IPS-18c (cell line): ENCODE measurements at regions not wholly inside any gene's neighbourhood (a gene's known extent, or its start where the extent isn't known, plus 50 kb on each side); places are given as distances from the start of the nearest gene placed in this dataset.

ENCODE experiments used
- H3K4me3 ChIP-seq: 2 replicates; pipeline ENCODE4 v1.7.0; 2013; ENCODE audit warnings: low read depth, mild to moderate bottlenecking, low read length, moderate library complexity; ENCODE audit not compliant: insufficient read depth
- H3K9me3 ChIP-seq: one replicate; pipeline ENCODE4 v1.6.1; 2013; ENCODE audit warnings: mild to moderate bottlenecking, low read length, moderate library complexity; ENCODE audit not compliant: control insufficient read depth, insufficient read depth

DNA sequence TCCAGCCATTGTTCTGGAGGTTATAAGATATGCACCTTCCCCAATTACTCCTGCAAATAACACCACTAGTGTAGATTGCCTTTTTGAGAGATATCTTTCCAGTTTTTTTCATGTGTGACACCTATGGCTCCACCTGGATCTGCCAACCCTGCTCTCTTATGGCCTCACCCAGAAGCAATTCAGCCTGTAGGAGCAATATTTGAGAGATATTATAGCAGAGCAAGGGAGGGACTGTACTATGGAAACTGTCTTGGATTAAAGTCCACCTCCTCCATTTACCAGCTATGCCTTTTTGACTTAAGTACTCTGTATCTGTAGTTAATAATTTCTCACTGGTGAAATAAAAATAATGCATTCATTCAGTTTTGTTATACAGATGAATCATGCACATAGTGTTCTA is 803.5 kb downstream of the NLGN4X start:
- Histone ChIP-seq H3K4me3 (no peak overlapping the region), H3K9me3 (peaks cover 9% of the 10 kb centered on the region)

GRCh38 chrX:5417381-5417780 is 811.3 kb downstream of the NLGN4X start:
- peaks cover 10% of the 10 kb centered on the region for H3K9me3 ChIP-seq

GRCh38 chrX:5415738-5416137 is 812.9 kb downstream of the NLGN4X start:
- Histone ChIP-seq H3K4me3 (no peak overlapping the region), H3K9me3 (peaks cover 7% of the 10 kb centered on the region)

More at GRCh38 chrX:5417381-5417780, 811.3 kb downstream of the NLGN4X start:
- no peak overlapping the region for H3K4me3 ChIP-seq

GRCh38 chrX:5409106-5409505 is 819.6 kb downstream of the NLGN4X start:
- H3K4me3 ChIP-seq, result no peak overlapping the region
- no peaks in the 10 kb centered on the region for H3K9me3 ChIP-seq

- H3K4me3 ChIP-seq, result no peak overlapping the region
- peaks cover 5% of the 10 kb centered on the region for H3K9me3 ChIP-seq
Observed at GRCh38 chrX:5402461-5402860, 826.2 kb downstream of the NLGN4X start.

DNA sequence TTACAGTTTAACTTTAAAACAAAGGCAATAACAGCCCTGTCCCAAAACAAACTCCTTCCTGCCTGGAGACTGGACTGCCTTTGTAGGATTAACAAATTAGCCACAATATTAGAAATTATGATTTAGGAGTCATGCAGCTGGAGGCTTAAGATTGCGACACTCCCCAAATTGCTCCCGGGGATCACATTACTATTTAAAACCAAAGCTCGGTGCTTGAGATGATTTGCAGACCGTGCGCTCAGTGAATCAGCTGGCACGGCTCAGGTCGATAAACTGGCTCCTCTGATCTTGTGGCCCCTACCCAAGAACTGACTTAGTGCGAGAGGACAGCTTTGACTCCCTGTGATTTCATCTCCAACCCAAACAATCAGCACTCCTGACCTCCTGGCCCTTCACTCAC is 829.3 kb downstream of the NLGN4X start:
- H3K4me3 ChIP-seq, result no peak overlapping the region
- peaks cover 5% of the 10 kb centered on the region for H3K9me3 ChIP-seq

GRCh38 chrX:5397409-5397808 is 831.3 kb downstream of the NLGN4X start:
- peaks cover 5% of the 10 kb centered on the region for H3K9me3 ChIP-seq
- no peak overlapping the region for H3K4me3 ChIP-seq

DNA sequence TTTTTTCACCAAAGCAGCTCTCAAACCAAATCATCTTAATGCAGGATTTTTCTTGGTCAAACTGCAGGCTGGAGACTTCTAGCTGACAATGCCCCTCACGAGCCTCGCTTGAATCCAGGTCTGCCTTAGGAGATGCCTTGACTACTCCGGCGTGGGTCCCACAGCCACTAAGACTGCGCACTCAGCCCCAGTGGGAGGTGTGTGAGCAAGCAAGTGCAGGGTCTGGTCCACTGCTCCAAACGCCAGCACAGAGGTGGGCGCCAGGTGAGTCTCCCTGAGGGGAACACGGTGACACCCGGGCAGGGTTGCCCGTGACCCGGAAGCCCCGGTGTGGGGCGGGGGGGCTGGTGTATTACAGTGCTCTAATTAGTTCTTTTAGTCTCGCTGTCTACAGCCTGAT is 838.3 kb downstream of the NLGN4X start:
- no peak overlapping the region for H3K4me3 ChIP-seq
- no peaks in the 10 kb centered on the region for H3K9me3 ChIP-seq

- Histone ChIP-seq H3K9me3 (no peaks in the 10 kb centered on the region), H3K4me3 (no peak overlapping the region)
Observed at GRCh38 chrX:5388087-5388486, 840.6 kb downstream of the NLGN4X start.

DNA sequence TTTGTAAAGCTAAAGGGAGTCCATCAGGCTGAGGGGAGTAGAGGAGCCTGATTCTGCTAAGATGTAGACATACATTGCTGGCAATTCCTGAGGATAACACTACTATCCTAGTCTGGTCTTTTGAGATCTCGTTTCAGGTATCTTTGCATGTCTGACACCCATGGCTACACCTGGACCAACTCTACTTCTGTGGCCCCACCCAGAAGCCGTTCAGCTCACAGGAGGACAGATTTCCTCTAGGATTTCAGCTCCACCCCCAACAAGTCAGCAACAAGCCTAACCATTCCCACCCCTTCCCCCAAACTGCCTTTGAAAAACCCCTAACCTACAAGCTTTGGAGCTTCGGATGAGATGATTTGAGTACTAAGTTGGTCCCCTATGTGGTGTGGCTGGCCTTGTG is 848.2 kb downstream of the NLGN4X start:
- H3K4me3 ChIP-seq, result no peak overlapping the region

DNA sequence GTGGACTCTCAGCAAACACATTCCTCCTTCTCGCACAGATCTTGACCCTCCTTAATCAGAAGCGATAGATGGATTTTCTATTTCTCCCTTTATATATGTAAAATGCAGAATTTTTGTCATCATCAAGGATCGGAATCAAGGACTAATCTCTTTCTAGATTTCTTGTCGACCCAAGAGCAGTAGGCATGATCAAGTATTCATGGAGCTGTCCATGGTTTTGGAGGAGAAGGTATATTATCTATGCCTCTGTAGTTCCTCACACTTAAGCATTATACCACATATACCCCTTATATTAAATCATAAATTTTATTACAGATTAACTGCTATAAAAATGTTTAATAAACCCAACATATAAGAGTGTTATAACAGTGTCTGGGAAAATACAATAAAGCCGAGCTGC is 886.8 kb downstream of the NLGN4X start:
- Histone ChIP-seq H3K4me3 (no peak overlapping the region), H3K9me3 (peaks cover 9% of the 10 kb centered on the region)

More for the DNA sequence above, 848.2 kb downstream of the NLGN4X start:
- H3K9me3 ChIP-seq, result peaks cover 5% of the 10 kb centered on the region

- Histone ChIP-seq H3K9me3 (peaks cover 3% of the 10 kb centered on the region), H3K4me3 (no peak overlapping the region)
Observed at GRCh38 chrX:5337160-5337559, 891.5 kb downstream of the NLGN4X start.

DNA sequence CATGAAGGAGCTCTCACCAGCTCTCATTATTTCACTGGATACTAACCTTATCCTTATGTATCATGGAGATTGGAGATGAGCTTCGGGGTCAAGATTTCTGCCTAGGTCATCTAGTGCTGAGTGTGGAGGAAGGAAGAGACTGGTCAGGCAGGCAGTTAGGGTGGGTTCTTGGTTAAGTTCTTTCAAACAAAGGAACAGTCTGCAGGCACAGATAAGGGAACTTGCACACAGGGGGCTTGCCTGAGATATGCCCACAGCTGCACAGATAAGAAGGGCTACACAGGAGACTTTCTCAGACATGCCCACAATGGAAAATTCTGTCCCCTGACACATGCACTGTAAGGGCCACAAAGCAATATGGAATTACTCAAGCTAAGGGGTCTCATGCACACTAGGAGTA is 904.1 kb downstream of the NLGN4X start:
- Histone ChIP-seq H3K4me3 (no peak overlapping the region), H3K9me3 (peaks cover 7% of the 10 kb centered on the region)

DNA sequence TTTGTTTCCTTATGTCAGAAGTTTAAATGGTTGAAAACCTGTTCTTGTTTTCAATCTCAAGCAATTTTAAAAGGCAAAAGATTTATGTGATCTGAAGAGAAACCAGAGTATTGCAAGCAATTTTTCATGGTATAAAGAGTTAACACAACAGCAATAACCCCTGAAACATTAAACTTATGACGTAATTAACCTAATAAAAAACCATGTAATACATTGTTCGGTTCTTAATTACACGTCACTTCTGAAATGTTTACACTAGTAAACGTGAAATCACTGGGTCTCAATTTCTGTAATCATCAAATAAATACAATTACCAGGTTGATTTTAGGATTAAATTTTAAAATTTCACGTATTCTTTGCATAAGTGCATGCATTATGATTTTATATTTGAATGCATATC is 914.5 kb downstream of the NLGN4X start:
- Histone ChIP-seq H3K9me3 (peaks cover 2% of the 10 kb centered on the region), H3K4me3 (no peak overlapping the region)

DNA sequence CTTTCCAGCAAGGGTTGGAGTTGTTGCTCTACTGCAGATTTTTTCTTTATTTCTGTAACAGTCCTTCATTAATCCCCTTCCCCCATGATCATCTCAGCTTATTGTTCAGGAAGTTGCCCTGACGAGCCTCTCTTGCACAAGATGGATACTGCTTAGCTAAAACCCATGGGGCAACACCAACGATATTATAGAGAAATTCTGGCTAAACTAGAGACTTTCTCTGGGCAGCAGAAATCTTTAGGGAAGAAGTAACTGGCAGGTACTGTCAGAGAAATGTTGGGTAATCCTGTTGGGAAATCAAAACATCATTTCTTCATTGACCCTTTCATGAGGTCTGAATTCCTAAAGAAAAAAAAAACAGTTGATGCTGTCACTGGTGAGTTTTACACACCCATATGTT is 921.3 kb downstream of the NLGN4X start:
- no peak overlapping the region for H3K4me3 ChIP-seq
- H3K9me3 ChIP-seq, result peaks cover 4% of the 10 kb centered on the region

- peaks cover 4% of the 10 kb centered on the region for H3K9me3 ChIP-seq
- no peak overlapping the region for H3K4me3 ChIP-seq
Observed at GRCh38 chrX:5306654-5307121, 922.0 kb downstream of the NLGN4X start.

DNA sequence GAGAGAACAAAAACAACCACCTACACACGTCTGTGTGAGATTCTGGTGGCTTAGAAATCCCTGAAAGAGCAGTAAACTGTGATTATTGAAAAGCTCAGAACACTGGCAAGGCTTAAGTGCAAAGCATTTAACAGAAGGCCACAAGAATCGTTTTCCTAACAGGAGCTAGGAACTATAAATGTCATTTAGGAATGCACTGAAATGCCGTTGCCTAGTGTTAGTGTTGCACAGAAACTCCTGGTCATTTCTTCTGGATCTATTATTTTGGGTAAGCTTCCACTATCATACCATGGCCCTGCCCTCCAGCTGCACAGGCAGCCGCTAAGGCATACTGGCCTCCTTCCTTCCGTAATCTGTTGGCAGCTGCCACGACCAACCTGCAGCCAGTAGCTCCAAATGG is 923.2 kb downstream of the NLGN4X start:
- no peak overlapping the region for H3K4me3 ChIP-seq
- H3K9me3 ChIP-seq, result peaks cover 4% of the 10 kb centered on the region

DNA sequence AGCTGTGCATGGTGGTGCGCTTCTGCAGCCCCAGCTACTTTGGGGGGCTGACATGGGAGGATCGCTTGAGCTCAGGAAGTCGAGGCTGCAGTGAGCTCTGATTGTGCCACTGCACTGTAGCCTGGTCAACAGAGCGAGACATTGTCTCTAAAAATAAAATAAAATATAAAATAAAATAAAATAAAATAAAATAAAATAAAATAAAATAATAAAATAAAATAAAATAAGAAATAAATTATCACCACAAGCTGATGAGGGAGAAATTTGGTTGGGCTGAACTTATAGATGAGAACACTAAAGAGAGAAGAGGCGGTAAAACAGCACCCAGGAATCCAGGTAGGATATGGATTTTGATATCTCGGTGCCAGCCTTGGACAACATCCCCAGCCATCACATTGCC is 933.7 kb downstream of the NLGN4X start:
- Histone ChIP-seq H3K4me3 (no peak overlapping the region), H3K9me3 (peaks cover 3% of the 10 kb centered on the region)

GRCh38 chrX:5290635-5291034 is 938.0 kb downstream of the NLGN4X start:
- no peaks in the 10 kb centered on the region for H3K9me3 ChIP-seq
- no peak overlapping the region for H3K4me3 ChIP-seq
